DND-41 (cell line): ENCODE measurements at regions not wholly inside any gene's neighbourhood (a gene's known extent, or its start where the extent isn't known, plus 50 kb on each side); places are given as distances from the start of the nearest gene placed in this dataset.

Source experiments
- ATAC-seq: fragments of 200-7000 bp; cut with Tn5 transposase; 3 replicates; pipeline ENCODE4 v1.9.1; 2021; ENCODE audit warnings: low read depth; ENCODE audit not compliant: insufficient read depth
- DNase-seq: peaks from one replicate; pipeline ENCODE4 v3.0.0-alpha.2; 2020
- H2AFZ ChIP-seq: 2 replicates; pipeline ENCODE4 v1.6.0; 2012; ENCODE audit warnings: low read depth, low read length
- H3K27ac ChIP-seq: 2 replicates; pipeline ENCODE4 v1.5.1; 2012; ENCODE audit warnings: low read length, inconsistent platforms
- H3K27me3 ChIP-seq: fragments of 200-600 bp; sonication (generic); 2 replicates; pipeline ENCODE4 v1.6.0; 2012; ENCODE audit warnings: low read length, mild to moderate bottlenecking, inconsistent platforms; ENCODE audit not compliant: insufficient read depth, poor library complexity
- H3K36me3 ChIP-seq: 2 replicates; pipeline ENCODE4 v1.5.1; 2012; ENCODE audit warnings: low read length, inconsistent platforms; ENCODE audit not compliant: insufficient read depth
- H3K4me1 ChIP-seq: 2 replicates; pipeline ENCODE4 v1.5.1; 2012; ENCODE audit warnings: mild to moderate bottlenecking, low read length; ENCODE audit not compliant: insufficient read depth
- H3K4me2 ChIP-seq: 2 replicates; pipeline ENCODE4 v1.6.0; 2012; ENCODE audit warnings: mild to moderate bottlenecking, moderate library complexity, low read length, inconsistent platforms; ENCODE audit not compliant: insufficient read depth
- H3K4me3 ChIP-seq, 2 experiments: fragments of 200-600 bp in 1 of 2; shearing (Covaris generic) in 1 of 2; 2 replicates each; pipeline ENCODE4 v1.5.1; 2012 to 2016; ENCODE audit warnings: inconsistent platforms in 2 of 2, low read length in 2 of 2, mild to moderate bottlenecking in 2 of 2, low read depth in 1 of 2, moderate library complexity in 1 of 2
- H3K79me2 ChIP-seq: 2 replicates; pipeline ENCODE4 v1.6.0; 2012; ENCODE audit warnings: low read length, inconsistent platforms; ENCODE audit not compliant: insufficient read depth
- H3K9ac ChIP-seq: 2 replicates; pipeline ENCODE4 v1.6.0; 2012; ENCODE audit warnings: low read depth, mild to moderate bottlenecking, inconsistent platforms, low read length, moderate library complexity
- H3K9me3 ChIP-seq: 2 replicates; pipeline ENCODE4 v1.5.1; 2012; ENCODE audit warnings: low read length, moderate library complexity, mild to moderate bottlenecking, inconsistent platforms; ENCODE audit not compliant: insufficient read depth, severe bottlenecking
- H4K20me1 ChIP-seq: 2 replicates; pipeline ENCODE4 v1.6.0; 2012; ENCODE audit warnings: low read length; ENCODE audit not compliant: insufficient read depth
- EZH2 ChIP-seq: IDR thresholded peaks from 3 replicates; pipeline ENCODE4 v1.6.1; 2012; ENCODE audit warnings: borderline replicate concordance, low read depth, mild to moderate bottlenecking, moderate library complexity, low read length, inconsistent platforms; ENCODE audit not compliant: severe bottlenecking
- TF ChIP-seq, protein P1 (sequence below): IDR thresholded peaks from 2 replicates; pipeline ENCODE4 v1.5.1; 2012; ENCODE audit warnings: borderline replicate concordance, low read length, moderate library complexity, mild to moderate bottlenecking; ENCODE audit not compliant: poor library complexity, severe bottlenecking; ENCODE audit errors: extremely low read depth

GRCh38 chr4:174141876-174142275 is 141.6 kb downstream of the FBXO8 start:
- no peaks in the 10 kb centered on the region for H4K20me1 ChIP-seq
- no peak for ATAC-seq

DNA sequence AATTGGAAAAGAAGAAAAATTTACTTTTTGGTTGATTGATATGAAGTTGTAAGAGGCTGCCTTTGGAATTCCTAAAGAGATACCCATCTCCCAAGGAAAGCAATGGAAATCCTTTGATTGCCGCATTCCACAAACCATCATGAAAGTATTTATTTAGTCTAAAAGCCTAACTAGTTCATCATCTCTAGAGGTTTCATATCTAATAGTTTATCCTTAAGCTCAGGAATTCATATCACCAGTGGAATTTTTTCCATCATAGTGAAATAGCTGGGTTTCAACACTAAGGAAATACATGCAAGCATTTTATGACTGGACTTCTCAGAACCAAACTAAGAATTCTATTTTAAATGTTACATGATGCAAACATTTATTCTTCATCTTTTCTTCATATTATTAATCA is 144.9 kb downstream of the FBXO8 start:
- no peak for TF ChIP-seq EZH2
- TF ChIP-seq, protein P1, sequence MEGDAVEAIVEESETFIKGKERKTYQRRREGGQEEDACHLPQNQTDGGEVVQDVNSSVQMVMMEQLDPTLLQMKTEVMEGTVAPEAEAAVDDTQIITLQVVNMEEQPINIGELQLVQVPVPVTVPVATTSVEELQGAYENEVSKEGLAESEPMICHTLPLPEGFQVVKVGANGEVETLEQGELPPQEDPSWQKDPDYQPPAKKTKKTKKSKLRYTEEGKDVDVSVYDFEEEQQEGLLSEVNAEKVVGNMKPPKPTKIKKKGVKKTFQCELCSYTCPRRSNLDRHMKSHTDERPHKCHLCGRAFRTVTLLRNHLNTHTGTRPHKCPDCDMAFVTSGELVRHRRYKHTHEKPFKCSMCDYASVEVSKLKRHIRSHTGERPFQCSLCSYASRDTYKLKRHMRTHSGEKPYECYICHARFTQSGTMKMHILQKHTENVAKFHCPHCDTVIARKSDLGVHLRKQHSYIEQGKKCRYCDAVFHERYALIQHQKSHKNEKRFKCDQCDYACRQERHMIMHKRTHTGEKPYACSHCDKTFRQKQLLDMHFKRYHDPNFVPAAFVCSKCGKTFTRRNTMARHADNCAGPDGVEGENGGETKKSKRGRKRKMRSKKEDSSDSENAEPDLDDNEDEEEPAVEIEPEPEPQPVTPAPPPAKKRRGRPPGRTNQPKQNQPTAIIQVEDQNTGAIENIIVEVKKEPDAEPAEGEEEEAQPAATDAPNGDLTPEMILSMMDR: no peak
- DNase-seq: no peak

More at GRCh38 chr4:174141876-174142275, 141.6 kb downstream of the FBXO8 start:
- Histone ChIP-seq H3K4me2 (no peak overlapping the region), H3K9me3 (no peaks in the 10 kb centered on the region), H3K27me3 (no peaks in the 10 kb centered on the region), H3K4me1 (no peaks in the 10 kb centered on the region), H3K9ac (no peak overlapping the region), H2AFZ (no peak overlapping the region), H3K36me3 (no peaks in the 10 kb centered on the region), H3K4me3 (no peak overlapping the region), H3K27ac (no peak overlapping the region), H3K79me2 (no peaks in the 10 kb centered on the region)
- TF ChIP-seq, protein P1: no peak
- TF ChIP-seq EZH2: no peak
- DNase-seq: no peak

GRCh38 chr4:174137698-174138097 is 145.8 kb downstream of the FBXO8 start:
- Histone ChIP-seq H3K9me3 (no peaks in the 10 kb centered on the region), H3K4me1 (no peaks in the 10 kb centered on the region), H3K9ac (no peak overlapping the region), H3K79me2 (no peaks in the 10 kb centered on the region), H2AFZ (no peak overlapping the region), H3K4me2 (no peak overlapping the region), H3K36me3 (no peaks in the 10 kb centered on the region), H3K4me3 (no peak overlapping the region), H4K20me1 (no peaks in the 10 kb centered on the region), H3K27me3 (no peaks in the 10 kb centered on the region), H3K27ac (no peak overlapping the region)
- no peak for ATAC-seq
- TF ChIP-seq, protein P1: no peak
- no peak for TF ChIP-seq EZH2
- no peak for DNase-seq

More for the DNA sequence above, 144.9 kb downstream of the FBXO8 start:
- no peak for ATAC-seq
- Histone ChIP-seq H3K9me3 (no peaks in the 10 kb centered on the region), H3K4me1 (no peaks in the 10 kb centered on the region), H3K4me2 (no peak overlapping the region), H3K4me3 (no peak overlapping the region), H3K79me2 (no peaks in the 10 kb centered on the region), H3K9ac (no peak overlapping the region), H2AFZ (no peak overlapping the region), H3K27ac (no peak overlapping the region), H3K36me3 (no peaks in the 10 kb centered on the region), H3K27me3 (no peaks in the 10 kb centered on the region), H4K20me1 (no peaks in the 10 kb centered on the region)

DNA sequence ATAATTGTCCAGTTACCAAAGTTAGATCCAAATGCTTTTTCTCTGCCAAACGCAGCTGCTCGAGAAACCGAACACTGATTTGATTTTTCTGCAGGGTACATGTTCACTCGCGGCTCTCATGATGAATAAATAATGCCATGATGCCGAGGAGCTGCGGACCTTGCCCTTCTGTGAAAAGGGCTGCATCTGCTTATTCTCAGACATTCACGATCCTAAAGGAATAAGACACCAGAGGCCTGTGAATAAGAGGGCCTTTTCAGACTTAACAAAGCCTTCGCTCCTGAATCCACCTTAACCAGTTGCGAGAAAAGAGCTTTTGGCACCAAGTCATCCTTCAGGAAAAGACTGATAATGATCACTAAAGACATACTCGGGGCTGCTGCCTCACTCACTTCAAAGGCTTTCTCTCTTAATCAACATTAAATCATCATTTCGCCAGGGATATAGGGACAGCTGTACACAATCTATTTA is 147.5 kb downstream of the FBXO8 start:
- Histone ChIP-seq H3K27me3 (no peaks in the 10 kb centered on the region), H4K20me1 (no peaks in the 10 kb centered on the region), H3K4me3 (no peak overlapping the region), H3K4me2 (no peak overlapping the region), H3K9me3 (no peaks in the 10 kb centered on the region), H2AFZ (no peak overlapping the region), H3K27ac (no peak overlapping the region), H3K9ac (no peak overlapping the region), H3K4me1 (no peaks in the 10 kb centered on the region), H3K79me2 (no peaks in the 10 kb centered on the region), H3K36me3 (no peaks in the 10 kb centered on the region)
- DNase-seq (no peak), ATAC-seq (no peak)
- TF ChIP-seq EZH2: no peak
- TF ChIP-seq, protein P1: no peak
